Right hindlimb (tissue), 1 donor: ENCODE measurements at regions not wholly inside any gene's neighbourhood (a gene's known extent, or its start where the extent isn't known, plus 50 kb on each side); places are given as distances from the start of the nearest gene placed in this dataset.
A peak's percentile ranks its signal among the peaks of the same experiment; 100 is the strongest.
"Not testable (repeated sequence)": the region's sequence is repeated elsewhere in the genome, so short reads cannot be mapped to it uniquely, and the experiment has no call there.

ENCODE experiments used
- DNase-seq: peaks from one replicate; pipeline ENCODE4 v3.0.0-alpha.2; 2018

DNA sequence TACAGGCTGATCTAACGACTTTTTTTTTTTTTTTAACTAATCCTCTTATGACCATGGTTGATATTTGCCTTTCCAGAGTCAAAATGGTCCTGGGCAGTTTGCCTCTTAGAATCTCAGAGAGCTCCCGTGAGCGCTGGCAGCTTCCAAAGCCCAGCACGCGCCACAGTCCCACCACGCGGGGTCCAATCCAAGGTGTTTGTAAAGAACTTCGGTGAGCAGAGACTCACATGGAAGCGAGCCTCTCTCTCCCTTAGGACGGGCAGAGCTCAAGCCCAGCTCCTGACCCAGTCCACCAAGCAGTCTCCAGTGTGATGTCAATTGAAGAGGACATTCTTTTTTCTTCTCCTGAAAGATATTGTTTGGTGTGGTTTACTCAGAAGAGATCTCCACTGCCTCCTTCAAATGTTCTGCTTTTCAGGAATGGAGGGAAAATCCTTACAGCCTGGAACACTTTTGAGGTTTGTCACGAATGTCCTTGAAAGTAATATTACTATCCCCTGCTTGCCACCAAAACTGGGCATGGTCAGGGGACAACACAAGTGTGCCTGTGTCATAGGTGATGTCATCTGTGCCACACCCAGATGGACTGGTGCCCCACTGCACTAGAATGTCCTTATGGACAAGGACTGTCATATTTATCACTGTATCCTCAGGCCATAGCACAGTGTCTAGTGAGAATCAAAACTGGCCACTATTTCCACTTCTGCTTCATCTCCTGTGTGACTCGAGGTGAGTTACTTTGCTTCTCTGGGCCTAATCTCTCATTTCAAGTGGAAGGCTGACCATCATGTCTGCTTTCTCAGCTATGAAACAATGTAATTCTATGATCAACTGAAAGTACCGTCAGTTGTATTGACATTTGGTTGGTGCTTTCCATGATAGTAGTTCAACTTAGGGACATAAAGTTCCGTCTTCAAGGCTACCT lies 97.4 kb upstream of the EDEM3 start:
- DNase-seq: no peak

- no peak for DNase-seq
Observed at GRCh38 chr1:184843732-184844495, 89.3 kb upstream of the EDEM3 start.

GRCh38 chr1:184840596-184840995 lies 85.9 kb upstream of the EDEM3 start:
- DNase-seq: no peak

- peak; percentile 91 for DNase-seq
Observed at GRCh38 chr1:184838504-184838951, 83.9 kb upstream of the EDEM3 start.

- DNase-seq: peak; percentile 66
Observed at GRCh38 chr1:184836934-184837895, 82.6 kb upstream of the EDEM3 start.

- DNase-seq: peak; percentile 27
Observed at GRCh38 chr1:184836141-184836540, 81.5 kb upstream of the EDEM3 start.

GRCh38 chr1:184833994-184834393 lies 79.3 kb upstream of the EDEM3 start:
- not testable (repeated sequence) for DNase-seq

DNA sequence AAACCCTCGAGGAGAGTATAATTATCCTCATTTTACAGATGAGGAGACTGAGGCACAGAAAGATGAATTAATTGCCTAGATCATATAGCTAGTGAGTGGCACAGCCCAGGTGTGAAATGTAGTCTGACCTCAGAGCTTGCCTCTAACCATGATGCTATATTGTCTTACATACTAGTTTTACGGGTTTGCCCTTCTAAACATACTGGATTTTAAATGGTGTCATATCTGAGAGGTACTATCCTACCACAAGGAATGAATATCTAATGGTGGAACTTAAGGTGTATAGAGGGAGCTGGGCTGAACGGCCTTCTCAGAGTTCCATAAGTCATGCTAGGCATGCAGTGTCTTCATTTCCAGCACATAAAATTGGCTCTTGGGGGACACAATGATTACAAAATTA lies 77.9 kb upstream of the EDEM3 start:
- DNase-seq: no peak

GRCh38 chr1:184829496-184829895 lies 74.8 kb upstream of the EDEM3 start:
- not testable (repeated sequence) for DNase-seq

DNA sequence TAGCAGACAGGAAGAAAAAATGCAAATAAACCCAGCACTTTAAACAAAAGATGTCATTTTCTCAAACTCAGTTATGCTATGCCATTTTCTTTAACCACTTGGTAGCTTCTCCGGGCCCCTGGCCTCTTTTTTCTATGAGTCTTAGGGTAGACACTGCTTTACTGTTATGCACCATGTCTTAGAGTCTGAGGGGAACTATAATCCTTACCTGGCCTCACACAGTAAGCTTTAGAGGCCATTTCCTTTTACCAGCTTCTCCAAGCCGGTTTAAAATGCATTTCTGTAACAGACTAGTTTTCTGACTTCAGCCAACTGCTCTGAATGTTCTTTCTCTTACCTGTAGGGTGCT lies 73.7 kb upstream of the EDEM3 start:
- DNase-seq: no peak

DNA sequence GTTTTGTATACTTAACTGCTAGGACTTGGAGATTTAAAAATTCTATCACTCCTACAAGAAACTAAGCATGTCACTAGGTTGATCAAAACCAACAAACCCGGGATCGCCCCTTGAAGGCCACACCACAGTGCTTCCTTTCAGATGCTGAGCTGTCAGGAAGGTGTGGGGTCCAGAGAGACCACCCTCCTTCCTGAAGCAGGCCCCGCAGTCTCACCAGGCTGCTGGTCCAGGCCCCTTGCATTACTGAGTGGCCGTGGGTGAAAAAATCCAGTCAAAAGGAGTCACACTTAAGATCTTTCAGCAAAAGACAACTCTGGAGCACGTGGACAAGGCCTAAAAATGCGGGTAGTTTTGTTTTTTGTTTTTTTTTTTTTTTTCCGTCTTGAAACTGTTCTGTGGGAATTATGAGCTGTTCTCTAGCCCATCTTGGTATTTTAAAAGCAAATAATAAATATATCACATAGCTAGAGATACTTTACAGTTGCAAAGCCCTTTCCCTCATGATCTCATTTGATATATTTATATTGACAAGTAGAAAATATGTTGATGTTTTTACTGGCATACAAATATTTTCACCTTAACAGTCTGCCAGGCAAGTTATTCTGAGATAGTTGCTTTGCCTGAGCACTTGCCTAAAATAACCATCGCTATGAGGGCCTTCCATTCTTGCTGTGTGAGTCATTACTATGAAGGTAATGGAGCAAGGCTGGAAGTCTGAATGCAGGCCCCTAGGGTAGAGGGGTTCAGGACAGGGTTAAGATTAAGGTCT lies 73.1 kb upstream of the EDEM3 start:
- DNase-seq: peak; percentile 52

DNA sequence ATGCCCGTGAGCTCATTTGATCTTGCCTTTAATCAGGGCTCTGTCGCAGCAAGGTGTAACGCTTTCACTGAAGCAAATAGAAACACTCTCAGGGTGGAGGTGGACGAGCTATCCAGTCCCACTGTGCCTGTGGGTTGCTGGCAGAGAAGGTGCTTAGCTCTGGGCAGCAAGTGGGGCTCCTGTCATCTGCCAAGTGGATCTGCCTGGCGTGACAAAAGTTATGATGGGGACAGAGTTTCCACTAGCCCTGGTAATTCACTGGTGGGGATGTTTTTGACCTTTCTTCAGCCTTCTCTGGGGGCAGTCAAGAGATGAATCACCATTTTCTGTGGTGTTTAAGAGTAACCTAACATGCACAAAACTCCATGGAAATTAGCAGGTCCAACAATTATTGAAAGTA lies 71.3 kb upstream of the EDEM3 start:
- no peak for DNase-seq

DNA sequence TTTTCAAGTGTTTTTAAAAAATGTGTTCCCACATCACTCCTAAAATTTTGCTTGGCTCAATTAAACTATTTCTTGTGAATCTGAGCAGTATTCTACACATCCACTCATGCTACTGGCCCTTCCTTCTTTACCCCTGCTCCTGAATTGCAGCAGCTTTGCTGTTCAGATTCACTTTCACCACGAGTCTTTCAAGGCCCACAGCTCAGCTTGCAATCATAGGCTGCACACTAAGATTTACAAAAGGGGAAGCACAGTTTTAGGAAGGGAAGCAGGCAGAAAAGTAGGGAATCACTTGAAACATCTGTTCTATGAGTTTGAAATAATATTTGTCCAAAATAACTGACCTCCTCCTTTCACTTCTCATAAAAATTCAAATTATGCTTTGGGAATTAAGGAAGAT lies 70.9 kb upstream of the EDEM3 start:
- no peak for DNase-seq

GRCh38 chr1:184824691-184825323 lies 70.1 kb upstream of the EDEM3 start:
- no peak for DNase-seq

- DNase-seq: no peak
Observed at GRCh38 chr1:184823080-184823479, 68.4 kb upstream of the EDEM3 start.

- DNase-seq: no peak
Observed at GRCh38 chr1:184822267-184822666, 67.6 kb upstream of the EDEM3 start.

DNA sequence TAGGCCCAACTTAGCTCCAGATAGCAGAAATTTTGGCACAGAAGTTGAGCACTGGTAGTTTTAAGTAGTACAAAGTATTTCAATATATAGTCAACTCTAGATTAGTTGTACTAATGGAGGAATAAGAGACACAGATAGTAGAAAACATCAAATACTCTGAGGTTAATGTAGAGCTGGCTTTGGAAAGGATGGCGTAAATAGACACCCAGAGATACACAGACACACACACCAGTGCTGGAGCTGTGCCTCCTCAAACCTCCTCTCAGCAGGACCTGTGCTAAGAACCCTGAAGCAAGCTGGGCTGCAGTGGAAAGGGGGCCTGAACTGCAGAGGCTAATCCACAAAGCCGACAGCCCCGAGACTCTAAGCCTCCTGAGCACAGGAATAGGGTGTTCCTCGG lies 67.0 kb upstream of the EDEM3 start:
- DNase-seq: no peak

- DNase-seq: no peak
Observed at GRCh38 chr1:184820956-184821355, 66.3 kb upstream of the EDEM3 start.

DNA sequence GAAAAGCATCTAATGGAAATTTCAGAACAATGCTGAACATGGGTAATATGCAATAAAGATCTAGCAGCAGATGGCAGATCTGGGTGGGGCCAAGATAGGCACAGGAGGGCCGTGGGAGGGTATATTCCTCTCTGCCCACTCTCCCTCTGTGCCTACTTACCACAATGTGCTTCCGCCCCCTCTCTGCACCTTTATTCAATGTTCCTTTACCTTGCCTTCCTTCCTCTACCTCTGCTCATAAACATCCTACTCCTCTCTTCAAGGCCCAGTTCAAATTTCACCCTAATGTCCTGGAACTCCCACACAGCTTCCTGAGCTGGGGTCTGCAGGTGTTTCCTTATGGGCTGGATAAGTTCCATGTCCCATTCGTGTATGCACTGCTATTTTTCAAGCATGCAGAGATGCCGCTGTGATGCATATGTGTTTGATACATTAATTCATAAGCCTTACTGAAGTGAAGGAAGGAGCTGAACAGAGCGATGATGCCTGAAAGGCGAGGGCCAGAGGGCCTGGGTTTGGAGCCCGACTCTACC lies 65.6 kb upstream of the EDEM3 start:
- DNase-seq: peak; percentile 43

GRCh38 chr1:184818646-184819045 lies 64.0 kb upstream of the EDEM3 start:
- DNase-seq: no peak

DNA sequence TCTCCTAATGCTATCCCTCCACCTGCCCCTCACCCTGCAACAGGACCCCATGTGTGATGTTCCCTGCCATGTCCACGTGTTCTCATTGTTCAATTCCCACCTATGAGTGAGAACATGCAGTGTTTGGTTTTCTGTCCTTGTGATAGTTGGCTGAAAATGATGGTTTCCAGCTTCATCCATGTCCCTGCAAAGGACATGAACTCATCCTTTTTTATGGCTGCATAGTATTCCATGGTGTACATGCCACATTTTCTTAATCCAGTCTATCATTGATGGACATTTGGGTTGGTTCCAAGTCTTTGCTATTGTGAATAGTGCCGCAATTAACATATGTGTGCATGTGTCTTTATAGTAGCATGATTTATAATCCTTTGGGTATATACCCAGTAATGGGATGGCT lies 62.3 kb upstream of the EDEM3 start:
- DNase-seq: not testable (repeated sequence)
